Suprapubic skin (tissue), 4 donors: ENCODE measurements at regions not wholly inside any gene's neighbourhood (a gene's known extent, or its start where the extent isn't known, plus 50 kb on each side); places are given as distances from the start of the nearest gene placed in this dataset.

Experiments
- CTCF ChIP-seq, 2 donors: fragments of 200-600 bp in 1 of 2; fragments of 450-650 bp in 1 of 2; sonication (generic) in 1 of 2; IDR thresholded peaks; one replicate each; pipeline ENCODE4 v1.5.1; 2016 to 2019; ENCODE audit warnings: antibody characterized with exemption in 2 of 2, mild to moderate bottlenecking in 1 of 2, moderate library complexity in 1 of 2
- EP300 ChIP-seq: sonication (generic); formaldehyde crosslinking; IDR thresholded peaks from one replicate; pipeline ENCODE4 v1.6.1; 2017; ENCODE audit warnings: antibody characterized with exemption
- POLR2A ChIP-seq, 2 donors: fragments of 450-650 bp; IDR thresholded peaks; one replicate each; pipeline ENCODE4 v1.6.1; 2017; ENCODE audit warnings: antibody characterized with exemption in 2 of 2, mild to moderate bottlenecking in 2 of 2, moderate library complexity in 2 of 2
- POLR2AphosphoS5 ChIP-seq, 3 donors: sonication (generic); formaldehyde crosslinking; IDR thresholded peaks; one replicate each; pipeline ENCODE4 v1.6.1; 2017; ENCODE audit warnings: antibody characterized with exemption in 3 of 3

- TF ChIP-seq POLR2A (IDR thresholded peaks at IDR 0.05) (no peak), CTCF (IDR thresholded peaks at IDR 0.05) (no peak), POLR2AphosphoS5 (IDR thresholded peaks at IDR 0.05) (no peak), EP300 (no peak)
These were observed 758.3 kb upstream of the COBL start for GRCh38 chr7:52074912-52075311.
